ENCODE measurements at regions not wholly inside any gene's neighbourhood (a gene's known extent, or its start where the extent isn't known, plus 50 kb on each side); places are given as distances from the start of the nearest gene placed in this dataset.

GRCh38 chr4:38236003-38236402 is 275.8 kb downstream of the PTTG2 start:
- TF ChIP-seq CTCF (IDR thresholded peaks at IDR 0.05; ENCODE audit: low read depth, low read length, missing control alignments): no peak
- no peak for DNase-seq (ENCODE audit: low read depth)
- H3K4me3 ChIP-seq (ENCODE audit: low read depth, low read length): no peak overlapping the region

GRCh38 chr4:38236503-38236902 is 276.3 kb downstream of the PTTG2 start:
- H3K4me3 ChIP-seq (ENCODE audit: low read depth, low read length): no peak overlapping the region
- DNase-seq (ENCODE audit: low read depth): no peak
- TF ChIP-seq CTCF (IDR thresholded peaks at IDR 0.05; ENCODE audit: low read depth, low read length, missing control alignments): no peak

- no peak for TF ChIP-seq CTCF (IDR thresholded peaks at IDR 0.05; ENCODE audit: low read depth, low read length, missing control alignments)
- H3K4me3 ChIP-seq (ENCODE audit: low read depth, low read length): no peak overlapping the region
- no peak for DNase-seq (ENCODE audit: low read depth)
Measured at GRCh38 chr4:38237139-38237538, 276.9 kb downstream of the PTTG2 start.

- no peak overlapping the region for H3K4me3 ChIP-seq (ENCODE audit: low read depth, low read length)
- TF ChIP-seq CTCF (IDR thresholded peaks at IDR 0.05; ENCODE audit: low read depth, low read length, missing control alignments): no peak
- no peak for DNase-seq (ENCODE audit: low read depth)
Measured at GRCh38 chr4:38241541-38241940, 281.3 kb downstream of the PTTG2 start.

- DNase-seq (ENCODE audit: low read depth): no peak
- no peak for TF ChIP-seq CTCF (IDR thresholded peaks at IDR 0.05; ENCODE audit: low read depth, low read length, missing control alignments)
- no peak overlapping the region for H3K4me3 ChIP-seq (ENCODE audit: low read depth, low read length)
Measured at GRCh38 chr4:38242101-38242500, 281.9 kb downstream of the PTTG2 start.

- no peak overlapping the region for H3K4me3 ChIP-seq (ENCODE audit: low read depth, low read length)
- DNase-seq (ENCODE audit: low read depth): no peak
- TF ChIP-seq CTCF (IDR thresholded peaks at IDR 0.05; ENCODE audit: low read depth, low read length, missing control alignments): no peak
Measured at GRCh38 chr4:38242822-38243387, 282.7 kb downstream of the PTTG2 start.

- no peak for DNase-seq (ENCODE audit: low read depth)
- no peak overlapping the region for H3K4me3 ChIP-seq (ENCODE audit: low read depth, low read length)
- no peak for TF ChIP-seq CTCF (IDR thresholded peaks at IDR 0.05; ENCODE audit: low read depth, low read length, missing control alignments)
Measured at GRCh38 chr4:38243388-38244053, 283.3 kb downstream of the PTTG2 start.
